ENCODE measurements at regions not wholly inside any gene's neighbourhood (a gene's known extent, or its start where the extent isn't known, plus 50 kb on each side); places are given as distances from the start of the nearest gene placed in this dataset.
A peak's percentile ranks its signal among the peaks of the same experiment; 100 is the strongest.

DNA sequence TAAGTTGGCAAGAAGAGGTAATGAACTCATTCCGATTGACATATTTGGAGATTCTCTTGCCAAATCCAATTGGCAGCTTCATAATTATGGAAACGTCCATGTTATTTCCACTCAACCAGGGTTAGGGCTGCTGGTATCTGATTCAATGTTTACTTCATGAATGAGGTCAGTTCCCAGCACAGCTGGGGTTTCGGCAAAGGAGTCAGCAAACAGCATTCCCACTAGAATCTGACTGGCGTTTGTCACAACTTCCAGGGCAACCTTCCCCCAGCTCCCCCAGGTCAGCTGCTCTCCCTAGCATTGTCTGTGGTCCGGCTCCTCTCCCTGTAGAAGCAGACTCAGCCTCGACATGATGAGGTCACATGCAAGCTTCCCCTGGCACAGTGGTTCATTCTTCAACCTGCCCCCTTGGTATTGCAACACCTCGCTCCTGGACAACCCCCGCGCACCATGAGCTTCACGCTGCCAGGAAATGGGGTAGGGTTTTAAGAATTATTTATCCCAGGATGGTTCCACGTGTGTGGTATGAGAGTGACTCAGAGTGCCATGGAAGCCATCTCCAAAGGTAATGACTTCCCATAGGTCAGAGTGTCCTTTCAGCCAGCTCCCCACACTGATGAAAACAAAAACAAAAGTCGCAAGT lies 100.7 kb upstream of the SLC25A33 start (continued):
- TF ChIP-seq, protein P1, sequence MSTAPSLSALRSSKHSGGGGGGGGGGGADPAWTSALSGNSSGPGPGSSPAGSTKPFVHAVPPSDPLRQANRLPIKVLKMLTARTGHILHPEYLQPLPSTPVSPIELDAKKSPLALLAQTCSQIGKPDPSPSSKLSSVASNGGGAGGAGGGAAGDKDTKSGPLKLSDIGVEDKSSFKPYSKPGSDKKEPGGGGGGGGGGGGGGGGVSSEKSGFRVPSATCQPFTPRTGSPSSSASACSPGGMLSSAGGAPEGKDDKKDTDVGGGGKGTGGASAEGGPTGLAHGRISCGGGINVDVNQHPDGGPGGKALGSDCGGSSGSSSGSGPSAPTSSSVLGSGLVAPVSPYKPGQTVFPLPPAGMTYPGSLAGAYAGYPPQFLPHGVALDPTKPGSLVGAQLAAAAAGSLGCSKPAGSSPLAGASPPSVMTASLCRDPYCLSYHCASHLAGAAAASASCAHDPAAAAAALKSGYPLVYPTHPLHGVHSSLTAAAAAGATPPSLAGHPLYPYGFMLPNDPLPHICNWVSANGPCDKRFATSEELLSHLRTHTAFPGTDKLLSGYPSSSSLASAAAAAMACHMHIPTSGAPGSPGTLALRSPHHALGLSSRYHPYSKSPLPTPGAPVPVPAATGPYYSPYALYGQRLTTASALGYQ (CRISPR knock-in tag; IDR thresholded peaks at IDR 0.05) = no peak; the same call in 1 of the 2 replicates
- 0 out of 2 replicates have a peak, but pooled peaks have one; percentile 25 for TF ChIP-seq WIZ (CRISPR knock-in tag; IDR thresholded peaks at IDR 0.05)
- TF ChIP-seq, protein P2, sequence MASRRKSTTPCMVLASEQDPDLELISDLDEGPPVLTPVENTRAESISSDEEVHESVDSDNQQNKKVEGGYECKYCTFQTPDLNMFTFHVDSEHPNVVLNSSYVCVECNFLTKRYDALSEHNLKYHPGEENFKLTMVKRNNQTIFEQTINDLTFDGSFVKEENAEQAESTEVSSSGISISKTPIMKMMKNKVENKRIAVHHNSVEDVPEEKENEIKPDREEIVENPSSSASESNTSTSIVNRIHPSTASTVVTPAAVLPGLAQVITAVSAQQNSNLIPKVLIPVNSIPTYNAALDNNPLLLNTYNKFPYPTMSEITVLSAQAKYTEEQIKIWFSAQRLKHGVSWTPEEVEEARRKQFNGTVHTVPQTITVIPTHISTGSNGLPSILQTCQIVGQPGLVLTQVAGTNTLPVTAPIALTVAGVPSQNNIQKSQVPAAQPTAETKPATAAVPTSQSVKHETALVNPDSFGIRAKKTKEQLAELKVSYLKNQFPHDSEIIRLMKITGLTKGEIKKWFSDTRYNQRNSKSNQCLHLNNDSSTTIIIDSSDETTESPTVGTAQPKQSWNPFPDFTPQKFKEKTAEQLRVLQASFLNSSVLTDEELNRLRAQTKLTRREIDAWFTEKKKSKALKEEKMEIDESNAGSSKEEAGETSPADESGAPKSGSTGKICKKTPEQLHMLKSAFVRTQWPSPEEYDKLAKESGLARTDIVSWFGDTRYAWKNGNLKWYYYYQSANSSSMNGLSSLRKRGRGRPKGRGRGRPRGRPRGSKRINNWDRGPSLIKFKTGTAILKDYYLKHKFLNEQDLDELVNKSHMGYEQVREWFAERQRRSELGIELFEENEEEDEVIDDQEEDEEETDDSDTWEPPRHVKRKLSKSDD (CRISPR knock-in tag; IDR thresholded peaks at IDR 0.05; ENCODE audit: low read depth) = peak; percentile 72; the same call in 1 of the 2 replicates
- TF ChIP-seq CAMTA2 (CRISPR knock-in tag; IDR thresholded peaks at IDR 0.05; ENCODE audit: borderline replicate concordance) = no peak
- TF ChIP-seq ZNF496 (CRISPR knock-in tag; IDR thresholded peaks at IDR 0.05; ENCODE audit: insufficient replicate concordance) = no peak
- peak; percentile 46 for TF ChIP-seq ZC3H13 (CRISPR knock-in tag; IDR thresholded peaks at IDR 0.05)
- TF ChIP-seq EHMT2 (IDR thresholded peaks at IDR 0.05; ENCODE audit: borderline replicate concordance, low read depth, low read length) = no peak
- no peak for TF ChIP-seq SRSF4 (IDR thresholded peaks at IDR 0.05; ENCODE audit: low read depth, low read length, poor library complexity, severe bottlenecking)
- TF ChIP-seq ZNF7 (CRISPR knock-in tag; IDR thresholded peaks at IDR 0.05) = no peak
- TF ChIP-seq PAWR (CRISPR knock-in tag; IDR thresholded peaks at IDR 0.05; ENCODE audit: borderline replicate concordance) = no peak
- no peak for TF ChIP-seq ZNF143 (CRISPR knock-in tag; IDR thresholded peaks at IDR 0.05)
- TF ChIP-seq, protein P3, sequence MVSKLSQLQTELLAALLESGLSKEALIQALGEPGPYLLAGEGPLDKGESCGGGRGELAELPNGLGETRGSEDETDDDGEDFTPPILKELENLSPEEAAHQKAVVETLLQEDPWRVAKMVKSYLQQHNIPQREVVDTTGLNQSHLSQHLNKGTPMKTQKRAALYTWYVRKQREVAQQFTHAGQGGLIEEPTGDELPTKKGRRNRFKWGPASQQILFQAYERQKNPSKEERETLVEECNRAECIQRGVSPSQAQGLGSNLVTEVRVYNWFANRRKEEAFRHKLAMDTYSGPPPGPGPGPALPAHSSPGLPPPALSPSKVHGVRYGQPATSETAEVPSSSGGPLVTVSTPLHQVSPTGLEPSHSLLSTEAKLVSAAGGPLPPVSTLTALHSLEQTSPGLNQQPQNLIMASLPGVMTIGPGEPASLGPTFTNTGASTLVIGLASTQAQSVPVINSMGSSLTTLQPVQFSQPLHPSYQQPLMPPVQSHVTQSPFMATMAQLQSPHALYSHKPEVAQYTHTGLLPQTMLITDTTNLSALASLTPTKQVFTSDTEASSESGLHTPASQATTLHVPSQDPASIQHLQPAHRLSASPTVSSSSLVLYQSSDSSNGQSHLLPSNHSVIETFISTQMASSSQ (IDR thresholded peaks at IDR 0.05; ENCODE audit: low read depth) = peak; percentile 6; the same call in 1 of the 2 replicates
- TF ChIP-seq, protein P3 (CRISPR knock-in tag; IDR thresholded peaks at IDR 0.05; ENCODE audit: borderline replicate concordance) = no peak
- no peak for TF ChIP-seq NFYB (CRISPR knock-in tag; IDR thresholded peaks at IDR 0.05)
- TF ChIP-seq, protein P4, sequence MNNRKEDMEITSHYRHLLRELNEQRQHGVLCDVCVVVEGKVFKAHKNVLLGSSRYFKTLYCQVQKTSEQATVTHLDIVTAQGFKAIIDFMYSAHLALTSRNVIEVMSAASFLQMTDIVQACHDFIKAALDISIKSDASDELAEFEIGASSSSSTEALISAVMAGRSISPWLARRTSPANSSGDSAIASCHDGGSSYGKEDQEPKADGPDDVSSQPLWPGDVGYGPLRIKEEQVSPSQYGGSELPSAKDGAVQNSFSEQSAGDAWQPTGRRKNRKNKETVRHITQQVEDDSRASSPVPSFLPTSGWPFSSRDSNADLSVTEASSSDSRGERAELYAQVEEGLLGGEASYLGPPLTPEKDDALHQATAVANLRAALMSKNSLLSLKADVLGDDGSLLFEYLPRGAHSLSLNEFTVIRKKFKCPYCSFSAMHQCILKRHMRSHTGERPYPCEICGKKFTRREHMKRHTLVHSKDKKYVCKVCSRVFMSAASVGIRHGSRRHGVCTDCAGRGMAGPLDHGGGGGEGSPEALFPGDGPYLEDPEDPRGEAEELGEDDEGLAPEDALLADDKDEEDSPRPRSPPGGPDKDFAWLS (CRISPR knock-in tag; IDR thresholded peaks at IDR 0.05; ENCODE audit: borderline replicate concordance) = no peak
- no peak; the same call in 1 of the 2 replicates for TF ChIP-seq NFKB2 (CRISPR knock-in tag; IDR thresholded peaks at IDR 0.05; ENCODE audit: borderline replicate concordance)
- TF ChIP-seq SRSF9 (IDR thresholded peaks at IDR 0.05; ENCODE audit: borderline replicate concordance, insufficient read depth, low read depth, low read length, poor library complexity, severe bottlenecking) = no peak
- no peak for TF ChIP-seq ZNF180 (CRISPR knock-in tag; IDR thresholded peaks at IDR 0.05; ENCODE audit: borderline replicate concordance, low read depth)
- TF ChIP-seq HCFC1 (IDR thresholded peaks at IDR 0.05; ENCODE audit: low read depth, low read length) = no peak
